Stimulated activated effector memory CD8-positive, alpha-beta T cell treated with anti-CD3 and anti-CD28 coated beads, Interleukin-12 subunit alpha, Interleukin-12 subunit beta, amount 100 ng/mL, for 72 hours (primary cell): ENCODE measurements at regions not wholly inside any gene's neighbourhood (a gene's known extent, or its start where the extent isn't known, plus 50 kb on each side); places are given as distances from the start of the nearest gene placed in this dataset.

Source experiments
- ATAC-seq: fragments of 150-1000 bp; cut with Tn5 transposase; 2 replicates; pipeline ENCODE4 v1.10.0; 2021
- DNase-seq, 2 donors: peaks; one replicate each; pipeline ENCODE4 v3.0.0; 2021 to 2022; ENCODE audit warnings: low spot score in 2 of 2
- H3K27ac Mint-ChIP-seq: one replicate; pipeline ENCODE4 v1.8.0; 2022; ENCODE audit warnings: mild to moderate bottlenecking, mixed read lengths
- H3K36me3 Mint-ChIP-seq: one replicate; pipeline ENCODE4 v1.8.0; 2022; ENCODE audit warnings: mild to moderate bottlenecking, mixed read lengths
- H3K4me1 Mint-ChIP-seq: one replicate; pipeline ENCODE4 v1.8.0; 2022; ENCODE audit warnings: mixed read lengths
- H3K4me3 Mint-ChIP-seq: one replicate; pipeline ENCODE4 v1.8.0; 2022; ENCODE audit warnings: mild to moderate bottlenecking, mixed read lengths
- H3K9me3 Mint-ChIP-seq: one replicate; pipeline ENCODE4 v1.8.0; 2022; ENCODE audit warnings: mixed read lengths

GRCh38 chr2:100674666-100675065 lies 111.9 kb downstream of the PDCL3 start:
- Mint-ChIP-seq H3K4me3 (no peak overlapping the region), H3K27ac (no peak overlapping the region)
- no peak for ATAC-seq

GRCh38 chr2:100675373-100675772 lies 112.6 kb downstream of the PDCL3 start:
- Mint-ChIP-seq H3K4me1 (peaks cover 11% of the 10 kb centered on the region), H3K36me3 (no peaks in the 10 kb centered on the region), H3K9me3 (no peaks in the 10 kb centered on the region), H3K27ac (no peak overlapping the region), H3K4me3 (no peak overlapping the region)
- peak; percentile 43 for ATAC-seq
- no peak for DNase-seq

More at GRCh38 chr2:100674666-100675065, 111.9 kb downstream of the PDCL3 start:
- Mint-ChIP-seq H3K36me3 (no peaks in the 10 kb centered on the region), H3K9me3 (no peaks in the 10 kb centered on the region), H3K4me1 (peaks cover 9% of the 10 kb centered on the region)
- no peak for DNase-seq

- Mint-ChIP-seq H3K27ac (peak overlapping the region; percentile 34), H3K4me1 (peaks cover 14% of the 10 kb centered on the region), H3K36me3 (no peaks in the 10 kb centered on the region), H3K9me3 (no peaks in the 10 kb centered on the region), H3K4me3 (no peak overlapping the region)
- DNase-seq = no peak
- no peak for ATAC-seq
Observed at GRCh38 chr2:100675855-100676254, 113.1 kb downstream of the PDCL3 start.

- Mint-ChIP-seq H3K4me1 (peaks cover 14% of the 10 kb centered on the region), H3K36me3 (no peaks in the 10 kb centered on the region), H3K9me3 (no peaks in the 10 kb centered on the region), H3K27ac (peak overlapping the region; percentile 34), H3K4me3 (no peak overlapping the region)
- no peak for ATAC-seq
- DNase-seq = no peak
Observed at GRCh38 chr2:100676346-100676745, 113.6 kb downstream of the PDCL3 start.

- ATAC-seq (no peak), DNase-seq (no peak)
- Mint-ChIP-seq H3K9me3 (no peaks in the 10 kb centered on the region), H3K27ac (no peak overlapping the region), H3K4me1 (peaks cover 14% of the 10 kb centered on the region), H3K36me3 (no peaks in the 10 kb centered on the region), H3K4me3 (no peak overlapping the region)
Observed at GRCh38 chr2:100677611-100678185, 114.9 kb downstream of the PDCL3 start.

GRCh38 chr2:100679211-100679610 lies 116.4 kb downstream of the PDCL3 start:
- Mint-ChIP-seq H3K4me3 (no peak overlapping the region), H3K36me3 (no peaks in the 10 kb centered on the region), H3K4me1 (peaks cover 14% of the 10 kb centered on the region), H3K9me3 (peaks cover 2% of the 10 kb centered on the region), H3K27ac (no peak overlapping the region)
- ATAC-seq = no peak
- DNase-seq = no peak

- Mint-ChIP-seq H3K4me1 (peaks cover 14% of the 10 kb centered on the region), H3K36me3 (no peaks in the 10 kb centered on the region), H3K9me3 (peaks cover 2% of the 10 kb centered on the region), H3K27ac (no peak overlapping the region), H3K4me3 (no peak overlapping the region)
- ATAC-seq (no peak), DNase-seq (no peak)
Observed at GRCh38 chr2:100682536-100682935, 119.7 kb downstream of the PDCL3 start.

GRCh38 chr2:100683231-100683630 lies 120.4 kb downstream of the PDCL3 start:
- H3K4me1 Mint-ChIP-seq = peaks cover 14% of the 10 kb centered on the region
- ATAC-seq = no peak
- H3K27ac Mint-ChIP-seq = no peak overlapping the region
- H3K9me3 Mint-ChIP-seq = peaks cover 2% of the 10 kb centered on the region
- DNase-seq = no peak
- no peaks in the 10 kb centered on the region for H3K36me3 Mint-ChIP-seq
- H3K4me3 Mint-ChIP-seq = no peak overlapping the region

- H3K4me1 Mint-ChIP-seq = no peaks in the 10 kb centered on the region
- DNase-seq (no peak), ATAC-seq (no peak)
- H3K36me3 Mint-ChIP-seq = no peaks in the 10 kb centered on the region
- peaks cover 5% of the 10 kb centered on the region for H3K9me3 Mint-ChIP-seq
- no peak overlapping the region for H3K27ac Mint-ChIP-seq
- H3K4me3 Mint-ChIP-seq = no peak overlapping the region
Observed at GRCh38 chr2:100691846-100692245, 128.1 kb upstream of the NPAS2 start.

GRCh38 chr2:100692381-100692780 lies 127.6 kb upstream of the NPAS2 start:
- no peaks in the 10 kb centered on the region for H3K36me3 Mint-ChIP-seq
- no peak overlapping the region for H3K27ac Mint-ChIP-seq
- no peak for DNase-seq
- no peaks in the 10 kb centered on the region for H3K4me1 Mint-ChIP-seq
- H3K9me3 Mint-ChIP-seq = peaks cover 6% of the 10 kb centered on the region
- no peak overlapping the region for H3K4me3 Mint-ChIP-seq
- no peak for ATAC-seq

GRCh38 chr2:100692906-100693305 lies 127.0 kb upstream of the NPAS2 start:
- Mint-ChIP-seq H3K4me1 (no peaks in the 10 kb centered on the region), H3K9me3 (peaks cover 6% of the 10 kb centered on the region), H3K36me3 (no peaks in the 10 kb centered on the region), H3K27ac (no peak overlapping the region), H3K4me3 (no peak overlapping the region)
- no peak for DNase-seq
- no peak for ATAC-seq

GRCh38 chr2:100699131-100699530 lies 120.8 kb upstream of the NPAS2 start:
- no peaks in the 10 kb centered on the region for H3K36me3 Mint-ChIP-seq
- ATAC-seq = no peak
- no peak overlapping the region for H3K4me3 Mint-ChIP-seq
- H3K4me1 Mint-ChIP-seq = no peaks in the 10 kb centered on the region
- H3K27ac Mint-ChIP-seq = no peak overlapping the region
- DNase-seq = no peak
- peaks cover 6% of the 10 kb centered on the region for H3K9me3 Mint-ChIP-seq

- no peak for ATAC-seq
- Mint-ChIP-seq H3K4me1 (peaks cover 9% of the 10 kb centered on the region), H3K36me3 (no peaks in the 10 kb centered on the region), H3K4me3 (no peak overlapping the region), H3K27ac (no peak overlapping the region), H3K9me3 (no peaks in the 10 kb centered on the region)
- DNase-seq = no peak
Observed at GRCh38 chr2:100702438-100703109, 117.4 kb upstream of the NPAS2 start.

GRCh38 chr2:100703213-100703612 lies 116.7 kb upstream of the NPAS2 start:
- no peak overlapping the region for H3K4me3 Mint-ChIP-seq
- no peaks in the 10 kb centered on the region for H3K36me3 Mint-ChIP-seq
- no peak overlapping the region for H3K27ac Mint-ChIP-seq
- H3K9me3 Mint-ChIP-seq = no peaks in the 10 kb centered on the region
- DNase-seq (no peak), ATAC-seq (no peak)
- H3K4me1 Mint-ChIP-seq = peaks cover 13% of the 10 kb centered on the region

GRCh38 chr2:100703739-100704138 lies 116.2 kb upstream of the NPAS2 start:
- Mint-ChIP-seq H3K27ac (no peak overlapping the region), H3K9me3 (no peaks in the 10 kb centered on the region), H3K4me3 (no peak overlapping the region), H3K36me3 (no peaks in the 10 kb centered on the region), H3K4me1 (peaks cover 13% of the 10 kb centered on the region)
- DNase-seq (no peak), ATAC-seq (no peak)

GRCh38 chr2:100704156-100704555 lies 115.8 kb upstream of the NPAS2 start:
- H3K27ac Mint-ChIP-seq = no peak overlapping the region

More at GRCh38 chr2:100704156-100704555, 115.8 kb upstream of the NPAS2 start:
- DNase-seq = no peak
- no peak overlapping the region for H3K4me3 Mint-ChIP-seq
- no peak for ATAC-seq
- no peaks in the 10 kb centered on the region for H3K9me3 Mint-ChIP-seq
- H3K36me3 Mint-ChIP-seq = no peaks in the 10 kb centered on the region
- peaks cover 13% of the 10 kb centered on the region for H3K4me1 Mint-ChIP-seq
